Astrocyte of the cerebellum (primary cell): ENCODE measurements at regions not wholly inside any gene's neighbourhood (a gene's known extent, or its start where the extent isn't known, plus 50 kb on each side); places are given as distances from the start of the nearest gene placed in this dataset.

Experiments
- DNase-seq: peaks from one replicate; pipeline ENCODE4 v3.0.0-alpha.2; 2011; ENCODE audit warnings: low read depth
- H3K4me3 ChIP-seq: 2 replicates; pipeline ENCODE4 v1.5.1; 2011; ENCODE audit warnings: mild to moderate bottlenecking, low read depth, low read length, moderate library complexity
- in situ Hi-C: cut with HindIII; loops from 2 replicates; pipeline ENCODE4 v1.10.0; 2017; ENCODE audit warnings: low sequenced_read_pairs
- TF ChIP-seq, protein P1 (sequence below): IDR thresholded peaks from 2 replicates; pipeline ENCODE4 v1.5.1; 2012; ENCODE audit warnings: low read length, low read depth, moderate library complexity, mild to moderate bottlenecking; ENCODE audit errors: missing control alignments

DNA sequence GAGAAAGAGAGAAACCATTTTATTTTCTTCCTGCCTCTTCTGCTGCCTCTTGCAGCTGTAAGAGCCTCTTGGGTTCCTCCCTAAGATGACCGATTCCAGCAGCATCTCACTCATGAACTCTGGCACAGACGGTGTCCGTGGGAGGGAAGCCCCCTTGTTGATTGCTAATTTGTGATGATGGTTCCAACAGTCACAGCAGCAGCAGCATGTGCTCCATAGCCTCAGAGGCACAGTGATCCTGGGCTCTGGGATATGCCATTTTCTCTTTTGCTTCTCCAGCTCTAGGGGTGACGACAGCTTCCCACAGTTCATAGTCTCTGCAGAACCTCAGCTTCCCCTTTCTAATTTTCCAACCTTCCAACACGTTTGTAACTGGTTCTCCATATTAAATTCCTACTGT, 324.2 kb upstream of the HS6ST1 start:
- TF ChIP-seq, protein P1, sequence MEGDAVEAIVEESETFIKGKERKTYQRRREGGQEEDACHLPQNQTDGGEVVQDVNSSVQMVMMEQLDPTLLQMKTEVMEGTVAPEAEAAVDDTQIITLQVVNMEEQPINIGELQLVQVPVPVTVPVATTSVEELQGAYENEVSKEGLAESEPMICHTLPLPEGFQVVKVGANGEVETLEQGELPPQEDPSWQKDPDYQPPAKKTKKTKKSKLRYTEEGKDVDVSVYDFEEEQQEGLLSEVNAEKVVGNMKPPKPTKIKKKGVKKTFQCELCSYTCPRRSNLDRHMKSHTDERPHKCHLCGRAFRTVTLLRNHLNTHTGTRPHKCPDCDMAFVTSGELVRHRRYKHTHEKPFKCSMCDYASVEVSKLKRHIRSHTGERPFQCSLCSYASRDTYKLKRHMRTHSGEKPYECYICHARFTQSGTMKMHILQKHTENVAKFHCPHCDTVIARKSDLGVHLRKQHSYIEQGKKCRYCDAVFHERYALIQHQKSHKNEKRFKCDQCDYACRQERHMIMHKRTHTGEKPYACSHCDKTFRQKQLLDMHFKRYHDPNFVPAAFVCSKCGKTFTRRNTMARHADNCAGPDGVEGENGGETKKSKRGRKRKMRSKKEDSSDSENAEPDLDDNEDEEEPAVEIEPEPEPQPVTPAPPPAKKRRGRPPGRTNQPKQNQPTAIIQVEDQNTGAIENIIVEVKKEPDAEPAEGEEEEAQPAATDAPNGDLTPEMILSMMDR: no peak
- no peak for DNase-seq
- in situ Hi-C loops: no loop called here
- H3K4me3 ChIP-seq: no peak overlapping the region

DNA sequence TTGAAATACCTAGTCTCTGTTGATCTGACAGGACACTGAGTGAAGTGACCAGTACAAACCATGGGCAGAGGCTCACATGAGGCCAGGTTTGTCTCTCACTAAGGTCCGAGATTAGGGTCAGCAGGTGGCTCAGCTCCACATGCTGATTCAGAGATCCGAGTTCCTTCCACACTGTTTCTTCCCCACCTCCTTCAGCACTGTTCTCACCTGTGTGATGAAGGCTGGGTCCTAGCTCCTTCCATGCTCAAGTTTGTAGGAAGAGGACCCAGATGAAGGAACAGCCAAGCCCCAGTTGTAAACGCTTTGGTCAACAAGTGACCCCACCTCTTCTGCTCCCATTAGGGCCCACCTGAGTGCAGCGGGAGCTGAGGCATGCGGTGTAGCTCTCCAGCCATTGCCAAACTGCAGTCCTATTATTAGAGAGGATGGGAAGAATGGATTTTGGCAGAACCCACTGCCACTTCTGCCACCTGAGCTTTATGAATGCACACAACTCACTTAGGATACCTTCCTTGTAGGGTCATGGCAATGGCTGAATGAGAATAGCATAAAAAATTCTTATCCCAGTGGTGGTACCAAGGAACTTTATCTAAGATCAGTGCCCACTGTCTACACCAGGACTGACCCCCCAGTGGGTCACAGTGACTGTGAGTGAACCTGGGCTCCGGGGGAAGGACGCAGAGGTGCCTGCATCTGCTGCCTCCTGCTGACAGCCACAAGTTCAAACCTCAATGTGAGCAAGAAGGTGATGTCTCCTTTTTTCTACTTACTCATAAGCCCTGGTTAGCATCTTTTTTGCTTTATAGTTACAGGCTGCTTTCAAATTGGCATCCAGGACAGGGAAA, 324.8 kb upstream of the HS6ST1 start:
- no peak overlapping the region for H3K4me3 ChIP-seq
- in situ Hi-C loops: no loop called here
- no peak for DNase-seq
- TF ChIP-seq, protein P1: no peak

DNA sequence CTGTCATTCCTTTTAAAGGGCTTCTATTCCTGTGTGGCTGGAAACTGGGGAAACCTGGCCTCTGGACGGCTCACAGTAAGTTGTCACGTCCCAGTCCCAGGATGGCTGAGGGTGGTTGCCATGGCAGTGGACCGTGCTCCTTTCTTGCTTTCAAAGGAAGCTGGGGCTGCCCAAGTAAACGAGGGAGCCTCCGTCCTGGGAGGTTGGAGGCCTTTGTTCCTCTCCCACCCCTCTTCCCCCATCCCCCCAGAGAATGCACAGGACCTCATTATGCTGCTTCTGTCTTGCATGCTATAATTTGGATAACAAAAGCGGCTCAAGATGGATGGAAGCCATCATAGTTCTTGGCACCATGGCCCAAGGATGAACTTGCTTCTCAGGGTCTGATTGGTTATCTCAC, 325.5 kb upstream of the HS6ST1 start:
- in situ Hi-C loops: no loop called here
- H3K4me3 ChIP-seq: no peak overlapping the region
- TF ChIP-seq, protein P1: no peak
- DNase-seq: no peak

DNA sequence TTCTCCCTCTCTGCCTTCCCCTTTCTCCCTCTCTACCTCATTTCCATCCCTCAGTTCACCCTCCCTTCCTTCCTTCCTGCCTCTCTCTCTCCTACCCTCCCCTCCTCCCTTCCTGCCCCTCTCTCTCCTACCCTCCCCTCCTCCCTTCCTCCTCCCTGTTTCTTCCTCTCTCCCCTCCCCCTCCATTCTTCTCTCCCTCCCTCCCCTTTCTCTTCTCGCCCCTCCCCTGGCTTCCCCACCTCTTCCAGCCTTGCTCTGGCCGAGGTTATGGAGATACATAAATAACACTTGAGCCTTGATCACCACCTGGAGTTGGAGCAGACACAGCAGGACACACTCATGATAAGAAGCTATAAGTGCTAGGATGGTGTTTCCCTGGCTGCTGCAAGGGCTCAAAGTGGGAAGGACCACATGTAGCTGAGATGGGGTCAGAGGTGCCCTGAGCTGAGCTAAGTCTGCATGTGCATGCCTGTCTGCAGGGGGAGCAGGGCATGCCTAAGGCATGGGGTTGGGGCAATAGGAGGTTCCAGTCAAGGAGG, 326.1 kb upstream of the HS6ST1 start:
- in situ Hi-C loops: no loop called here
- TF ChIP-seq, protein P1: peak; percentile 20
- no peak for DNase-seq
- H3K4me3 ChIP-seq: no peak overlapping the region

DNA sequence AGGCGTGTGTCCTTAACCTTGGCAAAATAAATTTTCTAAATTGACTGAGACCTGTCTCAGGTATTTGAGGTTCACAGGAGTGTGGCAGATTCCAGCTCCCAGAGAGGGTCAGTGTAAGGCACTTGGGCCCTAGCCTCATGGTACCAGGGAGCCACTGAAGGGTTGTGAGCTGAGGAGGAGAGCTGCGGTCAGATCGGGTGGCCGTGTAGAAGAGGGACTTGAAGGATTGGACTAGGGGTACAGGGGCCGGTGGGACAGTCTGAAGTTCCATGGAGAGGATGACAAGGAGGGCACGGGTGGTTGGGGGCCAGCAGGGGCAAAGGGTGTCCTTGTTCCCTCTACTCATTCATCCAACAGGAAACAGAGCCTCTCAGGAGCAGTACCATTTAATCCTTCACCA, 327.0 kb upstream of the HS6ST1 start:
- DNase-seq: no peak
- no peak overlapping the region for H3K4me3 ChIP-seq
- TF ChIP-seq, protein P1: no peak
- in situ Hi-C loops: no loop called here

DNA sequence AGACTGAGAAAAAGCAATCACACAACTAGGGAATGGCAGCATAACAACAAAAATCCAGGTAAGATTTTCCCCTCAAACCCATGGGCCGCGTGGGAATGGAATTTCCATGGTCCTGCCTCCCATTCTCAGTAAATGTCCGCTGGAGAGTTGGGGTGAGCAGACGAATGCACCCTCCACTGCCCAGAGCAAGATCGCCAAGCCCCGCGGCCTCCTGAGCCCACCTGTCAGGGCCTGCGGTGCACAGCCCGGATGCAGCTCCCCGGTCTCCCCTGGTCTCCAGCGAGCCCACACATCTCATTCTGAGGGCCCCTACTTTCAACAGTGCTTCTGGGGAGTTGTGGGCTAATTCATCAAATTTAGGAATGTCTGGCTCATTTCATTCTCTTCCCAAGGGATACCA, 327.4 kb upstream of the HS6ST1 start:
- no peak overlapping the region for H3K4me3 ChIP-seq
- TF ChIP-seq, protein P1: no peak
- no peak for DNase-seq
- in situ Hi-C loops: no loop called here
